Prostate gland (tissue), 2 donors: ENCODE measurements at regions not wholly inside any gene's neighbourhood (a gene's known extent, or its start where the extent isn't known, plus 50 kb on each side); places are given as distances from the start of the nearest gene placed in this dataset.

Experiments
- DNase-seq: peaks from one replicate; pipeline ENCODE4 v3.0.0-alpha.2; 2019; ENCODE audit warnings: low spot score
- H3K27ac ChIP-seq, 2 donors: fragments of 200-600 bp; sonication (generic); 2 replicates each; pipeline ENCODE4 v1.5.1; 2017 to 2019
- H3K27me3 ChIP-seq: fragments of 200-600 bp; sonication (generic); replicated peaks from 2 replicates; pipeline ENCODE4 v1.5.1; 2019; ENCODE audit not compliant: insufficient read depth
- H3K36me3 ChIP-seq, 2 donors: fragments of 200-600 bp; sonication (generic); 1 replicate in 1 of 2; 2 replicates in 1 of 2; pipeline versions ENCODE4 v1.5.1 to v1.8.1; 2017 to 2019
- H3K4me1 ChIP-seq: fragments of 200-600 bp; sonication (generic); replicated peaks from 2 replicates; pipeline ENCODE4 v1.5.1; 2019
- H3K4me3 ChIP-seq, 2 donors: fragments of 200-600 bp; sonication (generic); 2 replicates each; pipeline ENCODE4 v1.5.1; 2017 to 2019
- H3K9me3 ChIP-seq: fragments of 200-600 bp; sonication (generic); 2 replicates; pipeline ENCODE4 v1.5.1; 2017
- CTCF ChIP-seq, 4 experiments: fragments of 200-600 bp in 2 of 4; fragments of 450-650 bp in 2 of 4; sonication (generic) in 2 of 4; IDR thresholded peaks; 1 replicate in 3 of 4; 2 replicates in 1 of 4; pipeline ENCODE4 v1.5.1; 2016 to 2019; ENCODE audit warnings: antibody characterized with exemption in 4 of 4, mild to moderate bottlenecking in 2 of 4, moderate library complexity in 2 of 4
- POLR2A ChIP-seq: fragments of 450-650 bp; IDR thresholded peaks from one replicate; pipeline ENCODE4 v1.6.1; 2016; ENCODE audit warnings: antibody characterized with exemption, mild to moderate bottlenecking
- POLR2AphosphoS5 ChIP-seq: sonication (generic); formaldehyde crosslinking; IDR thresholded peaks from one replicate; pipeline ENCODE4 v1.6.1; 2017; ENCODE audit warnings: antibody characterized with exemption
- WGBS: methylation state at CpG from one replicate; pipeline ENCODE4 v1.1.5; 2018; 5-methylcytosine and 5-hydroxymethylcytosine counted together
- intact Hi-C: fragments of 100-400 bp; cut with DNase I; formaldehyde crosslinking; loops from one replicate; pipeline ENCODE4 v1.14.2; 2022

GRCh38 chr1:87227651-87228050, 101.0 kb upstream of the LMO4 start:
- Histone ChIP-seq H3K27ac (no peak overlapping the region), H3K36me3 (no peaks in the 10 kb centered on the region), H3K4me3 (no peak overlapping the region), H3K4me1 (no peaks in the 10 kb centered on the region), H3K27me3 (no peaks in the 10 kb centered on the region), H3K9me3 (no peaks in the 10 kb centered on the region)
- TF ChIP-seq POLR2A, result no peak
- no peak for TF ChIP-seq CTCF (IDR thresholded peaks at IDR 0.05)
- no peak for TF ChIP-seq POLR2AphosphoS5
- intact Hi-C loops, result no loop called here
- 95% methylated on average over 3 of the region's 3 CpGs for WGBS
- no peak for DNase-seq

- H3K36me3 ChIP-seq, result no peaks in the 10 kb centered on the region
- H3K9me3 ChIP-seq, result no peaks in the 10 kb centered on the region
- 86% methylated on average over 2 of the region's 2 CpGs for WGBS
- H3K27me3 ChIP-seq, result no peaks in the 10 kb centered on the region
- no peak overlapping the region for H3K27ac ChIP-seq
- H3K4me3 ChIP-seq, result no peak overlapping the region
- intact Hi-C loops, result no loop called here
- H3K4me1 ChIP-seq, result no peaks in the 10 kb centered on the region
- DNase-seq, result no peak
- TF ChIP-seq CTCF (IDR thresholded peaks at IDR 0.05) (no peak), POLR2AphosphoS5 (no peak), POLR2A (no peak)
Measured at GRCh38 chr1:87230501-87230900, 98.2 kb upstream of the LMO4 start.

GRCh38 chr1:87231703-87232367, 96.8 kb upstream of the LMO4 start:
- Histone ChIP-seq H3K27me3 (no peaks in the 10 kb centered on the region), H3K4me1 (no peaks in the 10 kb centered on the region), H3K27ac (no peak overlapping the region), H3K9me3 (no peaks in the 10 kb centered on the region), H3K4me3 (no peak overlapping the region), H3K36me3 (no peaks in the 10 kb centered on the region)
- TF ChIP-seq POLR2A (no peak), POLR2AphosphoS5 (no peak), CTCF (IDR thresholded peaks at IDR 0.05) (no peak)
- 86% methylated on average over 8 of the region's 8 CpGs for WGBS
- no peak for DNase-seq
- intact Hi-C loops, result no loop called here

- Histone ChIP-seq H3K27me3 (peaks cover 2% of the 10 kb centered on the region), H3K36me3 (no peaks in the 10 kb centered on the region), H3K9me3 (no peaks in the 10 kb centered on the region), H3K4me3 (no peak overlapping the region), H3K4me1 (no peaks in the 10 kb centered on the region), H3K27ac (no peak overlapping the region)
- no peak for DNase-seq
- TF ChIP-seq POLR2AphosphoS5 (no peak), POLR2A (no peak), CTCF (IDR thresholded peaks at IDR 0.05) (no peak)
- WGBS, result 84% methylated on average over 2 of the region's 2 CpGs
- intact Hi-C loops, result no loop called here
Measured at GRCh38 chr1:87236585-87236984, 92.1 kb upstream of the LMO4 start.

- no peak overlapping the region for H3K27ac ChIP-seq
- TF ChIP-seq CTCF (IDR thresholded peaks at IDR 0.05), result no peak
- no peak for TF ChIP-seq POLR2AphosphoS5
- TF ChIP-seq POLR2A, result no peak
- no peaks in the 10 kb centered on the region for H3K36me3 ChIP-seq
- H3K27me3 ChIP-seq, result peaks cover 2% of the 10 kb centered on the region
- DNase-seq, result no peak
- no peaks in the 10 kb centered on the region for H3K4me1 ChIP-seq
- WGBS, result 97% methylated on average over 2 of the region's 2 CpGs
- H3K4me3 ChIP-seq, result no peak overlapping the region
- intact Hi-C loops, result no loop called here
- H3K9me3 ChIP-seq, result no peaks in the 10 kb centered on the region
Measured at GRCh38 chr1:87239997-87240605, 88.6 kb upstream of the LMO4 start.
